Loucy (cell line): ENCODE measurements at regions not wholly inside any gene's neighbourhood (a gene's known extent, or its start where the extent isn't known, plus 50 kb on each side); places are given as distances from the start of the nearest gene placed in this dataset.

Experiments
- H2AFZ ChIP-seq: fragments of 200-600 bp; sonication (generic); 2 replicates; pipeline ENCODE4 v1.6.0; 2016; ENCODE audit warnings: antibody characterized with exemption, mild to moderate bottlenecking, low read length, moderate library complexity
- H3F3A ChIP-seq: fragments of 200-600 bp; 2 replicates; pipeline ENCODE4 v1.6.0; 2016; ENCODE audit warnings: antibody characterized with exemption, low read depth, mild to moderate bottlenecking
- H3K27me3 ChIP-seq: fragments of 200-600 bp; sonication (generic); 2 replicates; pipeline ENCODE4 v1.6.1; 2014; ENCODE audit warnings: low read length, mild to moderate bottlenecking; ENCODE audit not compliant: insufficient read depth, poor library complexity, severe bottlenecking
- H3K36me3 ChIP-seq: fragments of 200-600 bp; sonication (generic); 2 replicates; pipeline ENCODE4 v1.6.1; 2016; ENCODE audit warnings: low read length; ENCODE audit not compliant: insufficient read depth
- H3K4me1 ChIP-seq: fragments of 200-600 bp; sonication (generic); 2 replicates; pipeline ENCODE4 v1.5.1; 2014; ENCODE audit warnings: low read length, mild to moderate bottlenecking; ENCODE audit not compliant: insufficient read depth, poor library complexity, severe bottlenecking
- H3K4me2 ChIP-seq: fragments of 200-600 bp; sonication (generic); 2 replicates; pipeline ENCODE4 v1.6.0; 2014; ENCODE audit warnings: antibody characterized with exemption, low read length, low read depth, mild to moderate bottlenecking; ENCODE audit not compliant: poor library complexity, severe bottlenecking
- H3K4me3 ChIP-seq: fragments of 200-600 bp; sonication (generic); 2 replicates; pipeline ENCODE4 v1.5.1; 2014; ENCODE audit warnings: low read length, mild to moderate bottlenecking, mixed read lengths; ENCODE audit not compliant: poor library complexity, severe bottlenecking
- H3K79me2 ChIP-seq: fragments of 200-600 bp; sonication (generic); 2 replicates; pipeline ENCODE4 v1.6.1; 2014; ENCODE audit warnings: low read length; ENCODE audit not compliant: insufficient read depth
- H3K9ac ChIP-seq: fragments of 200-600 bp; sonication (generic); 2 replicates; pipeline ENCODE4 v1.6.0; 2014; ENCODE audit warnings: mild to moderate bottlenecking, low read depth, low read length, moderate library complexity; ENCODE audit not compliant: poor library complexity, severe bottlenecking
- H3K9me2 ChIP-seq: fragments of 200-600 bp; sonication (generic); replicated peaks from 2 replicates; pipeline ENCODE4 v1.6.1; 2016; ENCODE audit warnings: low read depth, low read length, mixed read lengths
- H3K9me3 ChIP-seq: fragments of 200-600 bp; sonication (generic); 2 replicates; pipeline ENCODE4 v1.6.1; 2014; ENCODE audit warnings: mild to moderate bottlenecking, antibody characterized with exemption, low read length, low read depth; ENCODE audit not compliant: insufficient read depth
- H4K20me1 ChIP-seq: fragments of 200-600 bp; sonication (generic); 2 replicates; pipeline ENCODE4 v1.6.0; 2014; ENCODE audit warnings: antibody characterized with exemption, low read length, mild to moderate bottlenecking; ENCODE audit not compliant: insufficient read depth, poor library complexity, severe bottlenecking
- CTCF ChIP-seq: fragments of 200-600 bp; sonication (generic); conservative IDR thresholded peaks from 2 replicates; pipeline ENCODE4 v1.5.1; 2014; ENCODE audit warnings: mild to moderate bottlenecking, antibody characterized with exemption, low read length
- EZH2phosphoT487 ChIP-seq: fragments of 200-600 bp; IDR thresholded peaks from 2 replicates; pipeline ENCODE4 v1.6.1; 2018; ENCODE audit warnings: antibody characterized with exemption, mild to moderate bottlenecking, moderate library complexity, borderline replicate concordance

- Histone ChIP-seq H3K9me2 (no peaks in the 10 kb centered on the region), H3K79me2 (no peaks in the 10 kb centered on the region), H3K9ac (no peak overlapping the region), H3K9me3 (no peaks in the 10 kb centered on the region), H3K4me1 (peaks cover 74% of the 10 kb centered on the region), H2AFZ (no peak overlapping the region), H3K4me2 (no peak overlapping the region), H4K20me1 (no peaks in the 10 kb centered on the region), H3K27me3 (no peaks in the 10 kb centered on the region), H3K4me3 (no peak overlapping the region), H3F3A (0 out of 2 replicates have a peak, but pooled peaks cover 4% of the 10 kb centered on the region), H3K36me3 (no peaks in the 10 kb centered on the region)
- no peak for TF ChIP-seq EZH2phosphoT487
- no peak for TF ChIP-seq CTCF
Observed at GRCh38 chr2:172248381-172248780, 145.7 kb upstream of the DLX2 start.

DNA sequence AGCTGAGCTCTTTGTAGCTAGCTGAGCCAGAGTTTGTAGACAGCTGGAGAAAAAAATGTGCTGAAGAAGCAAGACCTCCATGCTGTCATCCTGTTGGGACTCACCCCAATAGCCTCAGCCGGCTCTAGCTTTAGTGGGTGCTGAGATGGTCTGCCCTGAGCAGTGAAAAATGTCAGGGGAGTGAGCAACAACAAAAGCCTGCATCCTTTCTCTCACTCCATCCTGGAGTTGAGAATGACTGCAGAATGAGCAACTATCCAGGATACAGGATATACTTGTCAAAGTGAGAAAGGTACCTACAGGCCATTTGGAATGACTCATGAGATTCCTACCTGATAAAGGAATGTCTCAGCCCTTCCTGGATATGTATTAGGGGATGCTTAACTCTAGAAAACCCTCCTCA, 146.1 kb upstream of the DLX2 start:
- Histone ChIP-seq H3K36me3 (no peaks in the 10 kb centered on the region), H3F3A (0 out of 2 replicates have a peak, but pooled peaks cover 4% of the 10 kb centered on the region), H3K9me2 (no peaks in the 10 kb centered on the region), H3K79me2 (no peaks in the 10 kb centered on the region), H3K4me3 (no peak overlapping the region), H3K27me3 (no peaks in the 10 kb centered on the region), H3K4me1 (peaks cover 78% of the 10 kb centered on the region), H3K9me3 (no peaks in the 10 kb centered on the region), H3K4me2 (no peak overlapping the region), H2AFZ (no peak overlapping the region), H3K9ac (no peak overlapping the region), H4K20me1 (no peaks in the 10 kb centered on the region)
- TF ChIP-seq EZH2phosphoT487 (no peak), CTCF (no peak)

DNA sequence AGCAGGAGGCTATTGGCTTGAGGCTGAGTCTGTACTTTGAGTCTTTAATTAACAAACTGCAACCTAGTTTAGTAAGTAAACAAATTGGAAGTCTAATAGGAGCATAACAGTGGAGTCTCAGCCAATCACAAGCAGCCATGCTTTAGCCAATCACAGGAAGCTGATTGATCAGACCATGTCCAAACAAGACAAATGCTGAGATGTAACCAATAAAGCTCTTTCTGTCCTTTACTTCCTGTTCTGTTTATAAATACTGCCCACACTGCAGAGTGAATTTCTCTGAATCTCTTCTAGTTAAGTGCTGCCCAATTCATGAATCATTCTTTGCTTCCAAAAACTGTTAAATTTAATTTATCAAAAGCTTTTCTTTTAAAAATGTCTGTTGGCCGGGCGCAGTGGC, 146.6 kb upstream of the DLX2 start:
- no peaks in the 10 kb centered on the region for H3K36me3 ChIP-seq

More for the DNA sequence above, 146.6 kb upstream of the DLX2 start:
- Histone ChIP-seq H4K20me1 (no peaks in the 10 kb centered on the region), H3K4me2 (no peak overlapping the region), H3K79me2 (no peaks in the 10 kb centered on the region), H3K9me3 (no peaks in the 10 kb centered on the region), H3K4me3 (no peak overlapping the region), H3F3A (0 out of 2 replicates have a peak, but pooled peaks cover 4% of the 10 kb centered on the region), H3K27me3 (no peaks in the 10 kb centered on the region), H3K9ac (no peak overlapping the region), H3K4me1 (peaks cover 83% of the 10 kb centered on the region), H3K9me2 (no peaks in the 10 kb centered on the region), H2AFZ (no peak overlapping the region)
- TF ChIP-seq CTCF, result no peak
- TF ChIP-seq EZH2phosphoT487, result no peak
